ENCODE measurements at regions not wholly inside any gene's neighbourhood (a gene's known extent, or its start where the extent isn't known, plus 50 kb on each side); places are given as distances from the start of the nearest gene placed in this dataset.

DNA sequence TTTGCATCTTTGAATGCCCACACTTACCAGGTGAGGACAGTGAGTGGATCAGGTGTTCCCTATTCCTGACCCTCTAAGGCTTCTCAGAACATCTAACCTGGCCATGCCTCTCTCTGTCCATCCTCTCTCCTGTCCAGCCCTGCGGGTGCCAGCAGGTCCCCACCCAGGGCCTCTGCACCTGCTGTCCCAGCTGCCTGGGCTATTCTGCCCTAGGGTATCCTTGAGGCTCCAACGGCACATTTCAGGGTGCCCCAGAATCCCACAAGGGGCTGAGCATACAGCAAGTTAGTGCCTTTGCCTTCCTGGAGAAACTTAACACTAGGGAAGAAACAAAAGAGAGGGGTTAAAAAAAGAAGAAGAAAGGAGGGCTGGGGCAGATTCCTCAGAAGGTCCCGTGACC, 107.4 kb downstream of the UNCX start:
- TF ChIP-seq, protein P1, sequence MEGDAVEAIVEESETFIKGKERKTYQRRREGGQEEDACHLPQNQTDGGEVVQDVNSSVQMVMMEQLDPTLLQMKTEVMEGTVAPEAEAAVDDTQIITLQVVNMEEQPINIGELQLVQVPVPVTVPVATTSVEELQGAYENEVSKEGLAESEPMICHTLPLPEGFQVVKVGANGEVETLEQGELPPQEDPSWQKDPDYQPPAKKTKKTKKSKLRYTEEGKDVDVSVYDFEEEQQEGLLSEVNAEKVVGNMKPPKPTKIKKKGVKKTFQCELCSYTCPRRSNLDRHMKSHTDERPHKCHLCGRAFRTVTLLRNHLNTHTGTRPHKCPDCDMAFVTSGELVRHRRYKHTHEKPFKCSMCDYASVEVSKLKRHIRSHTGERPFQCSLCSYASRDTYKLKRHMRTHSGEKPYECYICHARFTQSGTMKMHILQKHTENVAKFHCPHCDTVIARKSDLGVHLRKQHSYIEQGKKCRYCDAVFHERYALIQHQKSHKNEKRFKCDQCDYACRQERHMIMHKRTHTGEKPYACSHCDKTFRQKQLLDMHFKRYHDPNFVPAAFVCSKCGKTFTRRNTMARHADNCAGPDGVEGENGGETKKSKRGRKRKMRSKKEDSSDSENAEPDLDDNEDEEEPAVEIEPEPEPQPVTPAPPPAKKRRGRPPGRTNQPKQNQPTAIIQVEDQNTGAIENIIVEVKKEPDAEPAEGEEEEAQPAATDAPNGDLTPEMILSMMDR (IDR thresholded peaks at IDR 0.05): no peak
- TF ChIP-seq POLR2A (IDR thresholded peaks at IDR 0.05): no peak

Data from adrenal gland (tissue), 5 donors.